HG02840 (cell line): ENCODE measurements at regions not wholly inside any gene's neighbourhood (a gene's known extent, or its start where the extent isn't known, plus 50 kb on each side); places are given as distances from the start of the nearest gene placed in this dataset.
"Not testable (repeated sequence)": the region's sequence is repeated elsewhere in the genome, so short reads cannot be mapped to it uniquely, and the experiment has no call there.

Experiments
- ATAC-seq: cut with Tn5 transposase; IDR thresholded peaks from one replicate; pipeline ENCODE4 v1.9.1; 2021; ENCODE audit warnings: mild to moderate bottlenecking, moderate library complexity, moderate number of reproducible peaks; ENCODE audit not compliant: unreplicated experiment, low FRiP score

- not testable (repeated sequence) for ATAC-seq
Measured at GRCh38 chr11:37858806-37859537, 1260.9 kb upstream of the RAG2 start.

GRCh38 chr11:37858398-37858797, 1260.4 kb upstream of the RAG2 start:
- no peak for ATAC-seq

- ATAC-seq: no peak
Measured at GRCh38 chr11:37857726-37858125, 1259.7 kb upstream of the RAG2 start.

DNA sequence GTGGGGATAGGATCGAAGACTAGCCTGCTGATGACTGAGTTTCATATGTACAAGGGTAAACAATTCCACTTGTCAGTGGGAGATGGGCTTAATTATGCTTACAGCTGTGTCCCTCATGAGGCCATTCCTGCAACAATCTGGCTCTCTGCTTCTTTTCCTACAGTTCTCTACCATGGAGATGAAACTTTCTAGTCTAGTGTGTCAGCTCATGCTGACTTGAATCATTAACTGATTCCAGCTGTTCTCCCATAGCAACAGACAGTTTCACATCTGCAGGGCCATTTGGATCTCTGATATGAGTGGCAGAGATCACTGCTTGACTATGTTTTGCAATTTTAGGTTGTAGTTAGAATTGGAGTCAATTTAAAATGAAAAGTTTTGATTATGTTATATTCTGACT, 1251.7 kb upstream of the RAG2 start:
- no peak for ATAC-seq

DNA sequence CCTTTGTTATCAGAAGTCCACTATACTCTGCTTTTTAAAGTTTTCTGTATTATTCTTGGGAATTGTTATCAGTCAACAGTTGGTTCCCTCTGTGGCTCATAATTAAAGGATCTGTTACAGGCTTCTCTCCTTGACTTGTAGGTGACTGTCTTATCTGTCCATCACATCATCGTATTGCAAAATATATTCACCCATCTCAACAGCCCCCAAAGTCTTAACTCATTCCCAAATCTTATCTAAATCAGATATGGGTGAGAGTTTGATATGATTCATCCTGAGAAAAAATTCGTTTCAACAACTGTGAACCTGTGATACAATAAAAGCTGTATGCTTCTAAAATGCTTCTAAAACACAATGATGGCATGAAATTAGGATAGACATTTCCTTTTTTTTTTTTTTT, 1245.6 kb upstream of the RAG2 start:
- ATAC-seq: no peak

- ATAC-seq: no peak
Measured at GRCh38 chr11:37841016-37841415, 1243.0 kb upstream of the RAG2 start.

DNA sequence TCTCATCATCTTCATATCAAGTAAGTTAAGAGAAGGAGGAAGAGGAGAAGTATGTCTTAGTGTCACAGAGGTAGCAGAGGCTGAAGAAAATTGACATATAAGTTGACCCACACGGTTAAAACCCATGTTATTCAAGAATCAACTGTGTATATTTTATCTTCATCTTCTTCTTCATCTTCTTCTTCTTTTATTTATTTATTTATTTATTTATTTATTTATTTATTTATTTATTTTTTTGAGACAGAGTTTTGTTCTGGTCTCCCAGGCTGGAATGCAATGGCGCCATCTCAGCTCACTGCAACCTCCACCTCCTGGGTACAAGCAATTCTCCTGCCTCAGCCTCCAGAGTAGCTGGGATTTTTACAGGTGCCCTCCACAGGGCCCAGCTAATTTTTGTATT, 1242.3 kb upstream of the RAG2 start:
- not testable (repeated sequence) for ATAC-seq

GRCh38 chr11:37830529-37830928, 1232.5 kb upstream of the RAG2 start:
- ATAC-seq: no peak

- no peak for ATAC-seq
Measured at GRCh38 chr11:37817727-37818270, 1219.8 kb upstream of the RAG2 start.

DNA sequence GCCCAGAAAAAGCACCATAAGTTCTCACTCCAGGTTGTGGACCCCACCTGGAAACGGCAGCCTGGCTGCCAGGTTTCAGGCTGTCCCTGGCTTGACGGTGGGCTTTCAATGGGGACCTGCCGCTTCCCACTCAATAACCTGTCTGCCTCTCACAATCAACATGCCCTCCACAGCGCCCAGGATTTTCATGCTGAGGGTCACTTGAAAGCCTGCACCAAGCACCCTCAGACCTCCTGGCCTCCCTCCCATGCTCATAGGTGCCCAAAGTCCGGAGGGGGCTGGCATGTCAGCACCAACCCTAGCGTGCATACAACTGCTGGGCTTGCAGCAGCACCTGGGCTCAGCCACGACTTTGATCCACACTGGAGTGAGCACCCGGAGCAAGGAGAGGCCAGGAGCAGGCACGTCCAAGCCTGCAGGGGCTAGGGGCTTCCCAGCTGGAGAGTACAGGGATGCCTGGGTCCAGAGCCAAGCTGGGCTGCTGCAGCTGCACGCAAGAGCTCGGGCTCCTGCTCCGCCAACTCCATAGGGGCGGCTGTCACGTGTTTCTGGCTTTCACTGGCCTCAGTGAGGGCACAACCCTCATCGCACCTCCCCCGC, 1214.3 kb upstream of the RAG2 start:
- no peak for ATAC-seq

DNA sequence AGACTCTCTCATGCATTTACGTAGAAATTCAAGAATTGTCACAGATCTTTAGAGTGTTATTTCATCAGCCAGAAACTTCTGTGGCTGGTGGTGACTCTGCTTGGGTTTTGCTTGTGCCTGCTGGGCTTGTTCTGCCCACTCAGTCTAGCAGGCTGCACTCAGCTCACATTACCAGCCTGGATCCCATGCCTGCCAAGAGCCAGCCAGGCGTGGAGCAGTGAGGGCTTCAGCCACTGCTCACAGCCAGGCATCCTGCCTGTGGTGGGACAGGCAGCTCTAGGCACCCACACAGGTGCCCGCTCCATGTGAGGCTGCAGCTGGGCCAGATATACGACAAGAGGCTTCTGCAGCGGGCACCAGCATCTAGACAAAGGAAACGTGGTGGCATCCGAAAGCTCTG, 1213.3 kb upstream of the RAG2 start:
- no peak for ATAC-seq

DNA sequence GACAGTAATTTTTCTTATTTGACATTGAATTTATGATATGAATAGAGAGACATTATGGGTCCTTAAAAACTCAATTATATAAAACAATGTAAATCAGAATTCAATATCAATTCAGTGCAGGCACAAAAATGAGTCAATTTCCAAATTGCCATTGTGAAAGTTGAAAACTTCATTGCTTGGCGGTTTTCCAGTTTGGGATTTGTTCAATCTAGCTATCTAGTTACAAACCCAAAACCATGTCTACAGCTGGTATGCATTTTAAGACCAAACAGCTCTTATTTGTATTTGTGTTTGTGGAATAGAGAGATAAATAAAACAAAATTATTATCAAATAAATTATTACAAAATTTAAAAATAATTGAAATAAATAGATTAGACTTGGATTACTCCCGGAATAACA, 1206.6 kb upstream of the RAG2 start:
- no peak for ATAC-seq

GRCh38 chr11:37788141-37788877, 1190.3 kb upstream of the RAG2 start:
- ATAC-seq: no peak

- no peak for ATAC-seq
Measured at GRCh38 chr11:37786214-37786755, 1188.2 kb upstream of the RAG2 start.

- no peak for ATAC-seq
Measured at GRCh38 chr11:37774441-37774840, 1176.4 kb upstream of the RAG2 start.

DNA sequence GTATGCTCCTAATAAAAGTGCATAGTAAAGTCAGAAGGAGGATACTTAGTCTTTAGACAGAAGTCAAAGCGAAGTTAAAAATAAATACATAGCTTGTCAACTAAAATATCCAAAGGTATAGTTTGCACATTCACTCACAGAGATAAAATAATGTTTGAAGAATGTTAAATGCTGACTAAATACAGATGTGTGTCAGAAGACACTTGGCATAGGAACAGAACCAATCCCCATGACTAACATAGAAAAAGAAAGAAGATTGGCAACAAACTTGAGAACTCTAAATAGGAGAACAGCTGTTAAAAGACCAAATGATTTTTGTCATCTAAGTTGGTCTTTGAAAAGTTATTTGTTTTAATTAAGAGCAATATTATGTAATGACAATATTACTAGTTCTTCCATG, 1172.1 kb upstream of the RAG2 start:
- no peak for ATAC-seq

- ATAC-seq: no peak
Measured at GRCh38 chr11:37762079-37762478, 1164.0 kb upstream of the RAG2 start.

GRCh38 chr11:37755521-37755920, 1157.5 kb upstream of the RAG2 start:
- ATAC-seq: no peak

DNA sequence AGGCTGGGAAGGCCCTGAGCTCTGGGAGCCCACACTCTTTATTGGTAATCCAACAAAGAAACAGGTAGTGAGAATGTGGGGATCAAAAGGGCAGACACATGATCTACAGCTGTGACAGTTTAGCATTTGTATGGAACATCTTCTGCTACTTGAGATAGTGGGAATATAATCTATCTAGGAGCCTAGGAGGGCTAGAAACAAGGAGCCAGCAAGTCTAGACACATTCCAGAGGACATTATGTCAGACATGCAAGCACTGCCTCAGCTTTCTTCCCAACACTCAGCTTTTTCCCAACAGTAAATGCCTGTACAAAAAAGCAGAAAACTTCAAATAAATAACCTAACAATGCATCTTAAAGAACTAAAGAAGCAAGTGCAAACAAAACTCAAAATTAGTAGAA, 1150.6 kb upstream of the RAG2 start:
- no peak for ATAC-seq

DNA sequence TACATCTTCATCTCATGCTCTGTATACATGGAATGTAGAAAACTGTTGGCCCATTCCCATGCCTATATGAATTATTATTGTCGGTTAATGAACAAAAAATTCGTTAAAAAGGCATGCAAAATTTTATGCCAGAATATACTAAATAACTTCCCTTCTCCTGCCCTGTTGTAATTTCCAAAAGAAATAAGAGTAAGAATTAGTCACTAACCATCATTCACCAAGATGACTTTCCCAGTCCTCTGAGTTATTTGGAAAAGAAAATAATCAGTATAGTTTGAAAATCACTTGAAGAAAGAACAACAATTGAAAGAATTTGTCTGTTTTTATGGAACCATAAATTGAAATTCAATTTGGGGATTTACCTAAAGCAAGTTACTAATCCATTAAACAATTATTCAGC, 1149.1 kb upstream of the RAG2 start:
- ATAC-seq: no peak

DNA sequence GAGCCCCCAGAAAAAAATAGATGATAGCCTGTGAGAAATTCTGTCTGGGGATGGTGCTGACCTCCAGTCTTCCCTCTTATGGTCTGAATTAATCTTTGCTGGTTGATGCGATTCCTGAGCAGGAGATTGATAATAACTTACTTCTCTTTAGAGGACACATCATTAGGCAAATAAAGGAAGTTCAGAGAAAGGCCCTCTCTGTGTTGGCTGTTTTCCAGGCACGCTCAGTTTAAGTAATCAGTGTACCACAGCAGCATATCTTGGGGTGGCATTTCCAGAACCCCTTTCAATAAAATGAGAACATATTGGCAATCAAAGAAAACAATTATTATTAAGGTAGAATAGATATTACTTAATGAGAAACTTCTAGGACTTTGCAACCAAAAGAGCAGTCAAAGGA, 1129.3 kb upstream of the RAG2 start:
- ATAC-seq: no peak
